Heart left ventricle (tissue), 13 donors: ENCODE measurements at regions not wholly inside any gene's neighbourhood (a gene's known extent, or its start where the extent isn't known, plus 50 kb on each side); places are given as distances from the start of the nearest gene placed in this dataset.

Experiments
- POLR2A ChIP-seq, 2 donors: fragments of 450-650 bp; IDR thresholded peaks; one replicate each; pipeline ENCODE4 v1.6.1; 2017; ENCODE audit warnings: antibody characterized with exemption in 2 of 2, mild to moderate bottlenecking in 2 of 2, moderate library complexity in 2 of 2
- TF ChIP-seq, protein P1 (sequence below), 12 donors: fragments of 200-600 bp; sonication (generic) in 4 of 12; IDR thresholded peaks; one replicate each; pipeline versions ENCODE4 v1.5.0 to v1.8.0; 2018 to 2022; ENCODE audit warnings: antibody characterized with exemption in 12 of 12, mild to moderate bottlenecking in 5 of 12
- donor health status: ischemic (EF 13 %, LVEDD 7.1; RV severe dilation, severe dysfunction).
- donor health status: DM: no; HTN: yes; CAD: no.
- donor health status: DM: no; HTN: no; CAD: no.
- donor health status: ischemic (EF 25% LVEDD 6.9; RV normal size, moderate dysfunction).
- donor health status: ischemic (EF 25% LVEDD 5.7; RV mildly dilated, moderate dysfunction).
- donor health status: ischemic (EF 35%, LVEDD 5.7; RV mildly dilated, moderate dysfunction).
- donor health status: nonischemic (EF 11% LVEDD 7.7; RV severe dilation, severe dysfunction).
- donor health status: DM: yes; HTN: yes; CAD: no.
- donor health status: PGD.
- donor health status: ischemic (EF 29% LVEDD 5.4; RV normal size, mild dysfunction).
- donor health status: nonischemic (EF 23%, LVEDD 6.1; RV moderate dilation, normal function).

DNA sequence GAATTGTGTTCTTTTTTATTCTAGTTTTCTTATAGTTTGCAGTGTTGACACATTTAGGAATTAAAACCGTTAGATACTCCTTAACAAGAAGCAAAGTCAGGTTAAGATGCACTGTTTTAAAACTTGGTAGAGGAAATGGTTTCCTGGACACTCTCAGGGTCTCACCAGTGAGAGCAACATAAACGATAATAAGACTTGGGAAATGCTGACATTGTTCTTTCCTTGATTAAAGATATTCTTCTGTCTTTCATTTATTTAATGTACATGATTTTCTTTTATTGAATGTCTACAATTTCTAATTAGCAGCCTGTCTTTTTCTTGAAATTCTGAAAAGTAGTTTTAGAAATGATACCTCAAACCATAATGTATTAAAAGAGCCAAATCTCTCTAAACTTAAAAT, 707.9 kb upstream of the CHD1 start:
- TF ChIP-seq, protein P1, sequence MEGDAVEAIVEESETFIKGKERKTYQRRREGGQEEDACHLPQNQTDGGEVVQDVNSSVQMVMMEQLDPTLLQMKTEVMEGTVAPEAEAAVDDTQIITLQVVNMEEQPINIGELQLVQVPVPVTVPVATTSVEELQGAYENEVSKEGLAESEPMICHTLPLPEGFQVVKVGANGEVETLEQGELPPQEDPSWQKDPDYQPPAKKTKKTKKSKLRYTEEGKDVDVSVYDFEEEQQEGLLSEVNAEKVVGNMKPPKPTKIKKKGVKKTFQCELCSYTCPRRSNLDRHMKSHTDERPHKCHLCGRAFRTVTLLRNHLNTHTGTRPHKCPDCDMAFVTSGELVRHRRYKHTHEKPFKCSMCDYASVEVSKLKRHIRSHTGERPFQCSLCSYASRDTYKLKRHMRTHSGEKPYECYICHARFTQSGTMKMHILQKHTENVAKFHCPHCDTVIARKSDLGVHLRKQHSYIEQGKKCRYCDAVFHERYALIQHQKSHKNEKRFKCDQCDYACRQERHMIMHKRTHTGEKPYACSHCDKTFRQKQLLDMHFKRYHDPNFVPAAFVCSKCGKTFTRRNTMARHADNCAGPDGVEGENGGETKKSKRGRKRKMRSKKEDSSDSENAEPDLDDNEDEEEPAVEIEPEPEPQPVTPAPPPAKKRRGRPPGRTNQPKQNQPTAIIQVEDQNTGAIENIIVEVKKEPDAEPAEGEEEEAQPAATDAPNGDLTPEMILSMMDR (IDR thresholded peaks at IDR 0.05), result no peak
- TF ChIP-seq POLR2A (IDR thresholded peaks at IDR 0.05), result no peak
